Thymus (tissue), 11 donors: ENCODE measurements at regions not wholly inside any gene's neighbourhood (a gene's known extent, or its start where the extent isn't known, plus 50 kb on each side); places are given as distances from the start of the nearest gene placed in this dataset.

Experiments
- DNase-seq, 9 donors: peaks; one replicate each; pipeline ENCODE4 v3.0.0-alpha.2; 2013; ENCODE audit warnings: low spot score in 9 of 9, low read depth in 6 of 9, missing footprints in 1 of 9
- H3K27ac ChIP-seq, 2 donors: one replicate each; pipeline ENCODE4 v1.5.1; 2013; ENCODE audit warnings: control low read depth in 1 of 2, low read depth in 1 of 2, low read length in 1 of 2, mild to moderate bottlenecking in 1 of 2, moderate library complexity in 1 of 2
- H3K27me3 ChIP-seq, 2 donors: one replicate each; pipeline ENCODE4 v1.5.1; 2013; ENCODE audit warnings: low read length in 1 of 2; ENCODE audit not compliant: control insufficient read depth in 2 of 2, insufficient read depth in 1 of 2
- H3K36me3 ChIP-seq, 2 donors: one replicate each; pipeline ENCODE4 v1.5.1; 2013; ENCODE audit warnings: low read length in 1 of 2, mild to moderate bottlenecking in 1 of 2, moderate library complexity in 1 of 2; ENCODE audit not compliant: control insufficient read depth in 2 of 2, insufficient read depth in 2 of 2
- H3K4me1 ChIP-seq, 2 donors: one replicate each; pipeline ENCODE4 v1.5.1; 2013; ENCODE audit warnings: low read length in 2 of 2; ENCODE audit not compliant: control insufficient read depth in 2 of 2, insufficient read depth in 2 of 2
- H3K4me3 ChIP-seq, 2 donors: one replicate each; pipeline ENCODE4 v1.5.1; 2013; ENCODE audit warnings: low read length in 2 of 2, control low read depth in 1 of 2, mild to moderate bottlenecking in 1 of 2
- H3K9me3 ChIP-seq, 2 donors: one replicate each; pipeline ENCODE4 v1.5.1; 2013; ENCODE audit warnings: low read length in 1 of 2, mild to moderate bottlenecking in 1 of 2; ENCODE audit not compliant: control insufficient read depth in 2 of 2, insufficient read depth in 1 of 2
- WGBS: extraction: QIAGEN DNeasy Blood & Tissue Kit; methylation state at CpG from one replicate; pipeline ENCODE4 v1.1.7; 2013; 5-methylcytosine and 5-hydroxymethylcytosine counted together
- donor health status: healthy.

DNA sequence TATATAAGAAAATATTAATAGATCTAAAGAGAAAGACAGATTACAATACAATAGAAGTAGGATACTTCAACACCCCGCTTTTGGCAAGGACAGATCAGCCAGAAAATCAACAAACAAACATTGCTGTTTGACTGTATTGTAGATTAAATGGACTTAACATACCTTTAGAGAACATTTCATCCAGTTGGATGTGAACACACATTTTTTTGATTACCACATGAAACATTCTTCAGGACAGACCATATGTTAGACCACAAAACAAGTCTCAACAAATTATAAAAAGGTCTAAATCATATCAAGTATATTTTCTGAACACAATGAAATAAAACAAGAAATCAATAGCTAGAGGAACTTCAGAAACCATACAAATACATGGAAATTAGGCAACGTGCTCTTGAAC, 148.2 kb downstream of the TRMT11 start:
- no peak for DNase-seq
- Histone ChIP-seq H3K9me3 (no peaks in the 10 kb centered on the region), H3K4me1 (no peaks in the 10 kb centered on the region), H3K36me3 (no peaks in the 10 kb centered on the region), H3K27me3 (no peaks in the 10 kb centered on the region), H3K27ac (no peak overlapping the region), H3K4me3 (no peak overlapping the region)
- 97% methylated on average over 2 of the region's 2 CpGs for WGBS

DNA sequence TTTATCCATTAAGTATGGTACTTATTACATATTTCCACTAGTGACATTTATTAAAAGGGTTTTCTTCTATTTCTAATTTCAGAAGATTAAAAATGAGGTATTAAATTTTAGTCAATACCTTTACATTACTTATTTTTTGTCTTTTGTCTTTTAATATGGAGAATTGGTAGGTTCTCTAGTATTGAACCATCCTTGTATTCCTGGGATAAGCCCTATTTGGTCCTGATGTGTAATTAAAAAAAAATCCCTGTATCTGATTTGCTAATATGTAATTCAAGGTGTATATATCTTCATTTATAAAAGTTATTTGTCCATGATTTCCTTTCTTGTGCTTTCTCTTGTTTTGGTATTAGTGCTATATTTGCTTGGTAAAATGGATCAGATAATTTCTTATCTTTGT, 153.7 kb downstream of the TRMT11 start:
- Histone ChIP-seq H3K36me3 (no peaks in the 10 kb centered on the region), H3K27ac (no peak overlapping the region), H3K9me3 (no peaks in the 10 kb centered on the region), H3K27me3 (no peaks in the 10 kb centered on the region), H3K4me1 (no peaks in the 10 kb centered on the region), H3K4me3 (no peak overlapping the region)
- DNase-seq: no peak

DNA sequence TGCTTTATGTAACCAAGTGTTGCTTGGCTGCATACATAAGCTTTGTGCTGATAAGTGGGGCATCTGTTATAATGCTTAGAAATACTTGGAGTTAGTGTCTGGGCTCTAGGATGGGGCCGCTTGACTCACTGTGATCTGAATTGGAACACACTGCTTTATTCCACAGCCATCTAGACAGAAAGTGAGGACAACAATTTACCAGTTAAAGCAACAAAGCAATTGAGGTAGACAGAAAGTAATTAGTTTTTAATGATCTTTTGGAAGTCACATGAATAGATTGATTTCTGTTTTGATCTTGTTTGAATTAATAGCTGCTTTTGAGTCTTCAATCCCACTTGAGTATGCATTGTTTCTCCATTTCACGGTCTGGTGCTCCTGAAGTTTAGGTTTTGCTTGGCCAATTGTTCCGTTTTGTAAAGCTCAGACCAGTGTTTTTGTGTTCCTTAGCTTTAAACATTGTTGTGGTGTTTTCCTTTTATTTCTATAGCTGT, 157.5 kb downstream of the TRMT11 start:
- Histone ChIP-seq H3K27ac (no peak overlapping the region), H3K4me3 (no peak overlapping the region), H3K4me1 (no peaks in the 10 kb centered on the region), H3K9me3 (no peaks in the 10 kb centered on the region), H3K27me3 (no peaks in the 10 kb centered on the region), H3K36me3 (no peaks in the 10 kb centered on the region)
- DNase-seq: no peak
- 94% methylated on average over 3 of the region's 3 CpGs for WGBS

DNA sequence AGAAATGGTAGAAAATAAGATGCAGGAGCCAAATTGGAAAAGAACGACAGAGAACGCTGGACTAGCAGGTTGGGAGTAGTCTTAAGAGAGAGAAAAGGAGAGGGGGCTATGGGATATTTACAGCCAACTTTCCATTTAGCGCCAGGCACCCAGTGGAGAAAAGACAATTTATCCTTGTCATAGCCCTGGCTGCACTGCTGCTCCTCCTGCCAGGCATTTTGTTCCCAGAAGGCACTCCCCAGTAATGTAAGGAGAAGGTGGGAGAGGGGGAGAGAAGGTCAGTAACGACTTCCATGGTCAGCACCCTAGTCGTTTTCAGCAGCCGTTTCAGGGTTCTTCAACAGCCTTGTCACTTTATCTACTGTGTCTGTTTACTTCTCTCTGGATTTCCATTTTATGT, 159.0 kb downstream of the TRMT11 start:
- H3K27me3 ChIP-seq: no peaks in the 10 kb centered on the region
- no peaks in the 10 kb centered on the region for H3K36me3 ChIP-seq
- DNase-seq: no peak
- no peaks in the 10 kb centered on the region for H3K9me3 ChIP-seq
- no peaks in the 10 kb centered on the region for H3K4me1 ChIP-seq
- no peak overlapping the region for H3K27ac ChIP-seq
- WGBS: 92% methylated on average over 6 of the region's 6 CpGs
- no peak overlapping the region for H3K4me3 ChIP-seq

DNA sequence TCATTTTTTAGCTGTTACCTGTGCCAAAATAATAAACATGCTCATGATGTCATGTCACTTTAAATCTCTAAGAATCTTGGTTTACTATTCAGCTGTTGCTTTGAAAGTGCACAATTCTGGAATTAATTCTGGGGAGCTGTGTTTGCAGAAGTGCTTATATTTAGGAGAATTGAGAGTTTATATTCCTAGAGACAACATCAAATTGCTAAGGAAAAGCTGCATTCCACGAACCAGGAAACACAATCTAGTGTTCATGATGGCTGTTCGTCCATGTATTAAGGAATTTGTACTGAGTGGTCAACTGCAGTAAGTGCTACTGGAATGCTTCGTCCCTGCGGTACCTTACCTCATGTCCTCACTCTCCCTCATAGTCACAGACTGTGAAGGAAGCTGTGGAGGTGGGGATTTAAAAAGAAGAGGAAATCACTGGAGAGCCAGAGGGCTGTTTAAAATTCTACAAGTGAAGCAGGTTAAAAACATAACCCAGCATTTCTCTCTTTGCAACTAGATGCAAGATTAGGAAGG, 161.0 kb downstream of the TRMT11 start:
- no peak overlapping the region for H3K4me3 ChIP-seq
- no peaks in the 10 kb centered on the region for H3K4me1 ChIP-seq
- no peaks in the 10 kb centered on the region for H3K36me3 ChIP-seq
- 94% methylated on average over 4 of the region's 4 CpGs for WGBS
- H3K27ac ChIP-seq: no peak overlapping the region
- H3K9me3 ChIP-seq: no peaks in the 10 kb centered on the region
- no peaks in the 10 kb centered on the region for H3K27me3 ChIP-seq
- no peak for DNase-seq

DNA sequence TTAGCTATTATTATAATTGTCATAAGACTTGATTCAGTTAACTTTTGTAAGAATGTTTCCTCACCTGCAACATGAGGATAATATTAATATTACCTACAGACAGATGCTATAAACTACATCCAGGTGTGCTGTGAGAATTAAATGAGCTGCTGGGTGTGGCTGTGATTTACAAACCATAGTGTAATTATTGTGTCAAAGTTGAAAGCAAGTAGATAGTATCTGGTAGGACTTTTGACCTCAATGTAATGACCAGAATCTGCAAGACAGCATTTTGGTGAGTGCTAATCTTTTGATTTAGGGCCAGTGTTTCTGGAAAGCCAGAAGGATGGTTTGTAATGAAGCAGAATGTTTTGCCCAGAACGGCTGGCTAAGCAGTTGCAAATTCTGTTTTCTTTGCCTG, 162.5 kb downstream of the TRMT11 start:
- WGBS: 94% methylated on average over 1 of the region's 1 CpG
- no peak for DNase-seq
- H3K4me1 ChIP-seq: no peaks in the 10 kb centered on the region
- H3K36me3 ChIP-seq: no peaks in the 10 kb centered on the region
- no peaks in the 10 kb centered on the region for H3K9me3 ChIP-seq
- H3K27ac ChIP-seq: no peak overlapping the region
- no peak overlapping the region for H3K4me3 ChIP-seq
- H3K27me3 ChIP-seq: no peaks in the 10 kb centered on the region

DNA sequence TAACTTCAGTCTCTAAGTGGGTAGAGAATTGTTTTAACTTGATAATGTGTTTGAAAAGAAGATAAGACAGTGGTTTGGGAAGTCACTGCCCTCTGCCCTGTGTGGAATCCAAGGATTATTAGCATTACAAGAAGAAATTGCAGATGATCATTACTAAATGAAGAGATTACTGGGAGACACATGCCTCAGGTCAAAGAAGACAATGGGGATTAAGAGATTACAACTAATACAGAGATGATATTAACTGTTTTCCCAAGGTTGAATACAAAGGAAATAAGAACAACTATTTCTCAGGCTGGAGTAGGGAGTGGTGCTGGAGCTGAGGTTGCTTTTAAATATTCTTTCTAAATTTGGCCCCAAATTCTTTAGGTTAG, 166.0 kb downstream of the TRMT11 start:
- H3K36me3 ChIP-seq: no peaks in the 10 kb centered on the region

DNA sequence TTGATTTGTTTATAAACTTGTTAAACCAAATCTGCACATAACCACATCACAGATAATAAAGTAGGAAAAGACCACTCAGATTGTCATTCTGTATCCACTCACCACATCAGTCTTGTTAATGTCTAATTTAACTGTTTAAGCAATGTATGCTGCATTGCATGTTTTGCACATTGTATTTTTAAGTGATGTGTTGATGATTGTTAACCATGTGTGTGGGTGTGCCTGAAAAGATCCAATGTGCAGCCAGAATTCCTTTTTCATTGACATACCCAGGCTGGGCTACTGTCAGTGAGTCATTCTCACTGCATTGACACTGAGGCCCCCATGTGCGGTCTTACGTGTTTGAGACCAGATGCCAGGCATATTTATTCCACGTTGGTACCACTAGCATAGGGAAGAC, 167.3 kb downstream of the TRMT11 start:
- Histone ChIP-seq H3K4me3 (no peak overlapping the region), H3K27ac (no peak overlapping the region), H3K36me3 (no peaks in the 10 kb centered on the region), H3K27me3 (no peaks in the 10 kb centered on the region), H3K9me3 (no peaks in the 10 kb centered on the region), H3K4me1 (no peaks in the 10 kb centered on the region)
- no peak for DNase-seq
- 99% methylated on average over 3 of the region's 3 CpGs for WGBS

More for the DNA sequence above, 166.0 kb downstream of the TRMT11 start:
- H3K4me1 ChIP-seq: no peaks in the 10 kb centered on the region
- DNase-seq: no peak
- H3K27ac ChIP-seq: no peak overlapping the region
- no peaks in the 10 kb centered on the region for H3K27me3 ChIP-seq
- no peaks in the 10 kb centered on the region for H3K9me3 ChIP-seq
- H3K4me3 ChIP-seq: no peak overlapping the region

DNA sequence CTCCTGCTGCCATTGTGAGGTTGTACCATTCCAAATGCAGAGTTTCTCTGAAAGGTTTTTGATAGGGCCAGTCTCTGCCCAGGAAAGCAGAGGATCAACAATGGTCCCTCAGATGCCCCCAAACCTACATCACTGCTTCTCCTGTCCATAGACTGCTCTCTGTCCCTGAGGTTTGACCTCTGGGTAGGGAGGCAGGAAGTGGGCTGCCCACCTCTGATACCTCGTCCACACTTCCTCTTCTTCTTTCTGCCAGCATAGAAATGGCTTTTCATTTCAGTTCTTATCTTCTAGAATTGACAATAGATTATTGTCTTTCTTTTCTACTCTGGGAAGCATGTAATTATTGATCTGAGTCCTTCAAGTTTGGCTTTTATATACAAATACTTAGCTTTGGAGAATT, 170.6 kb downstream of the TRMT11 start:
- no peaks in the 10 kb centered on the region for H3K36me3 ChIP-seq
- 19% methylated on average over 1 of the region's 1 CpG for WGBS
- H3K4me1 ChIP-seq: no peaks in the 10 kb centered on the region
- H3K4me3 ChIP-seq: no peak overlapping the region
- no peak overlapping the region for H3K27ac ChIP-seq
- no peaks in the 10 kb centered on the region for H3K9me3 ChIP-seq
- no peak for DNase-seq
- H3K27me3 ChIP-seq: no peaks in the 10 kb centered on the region

DNA sequence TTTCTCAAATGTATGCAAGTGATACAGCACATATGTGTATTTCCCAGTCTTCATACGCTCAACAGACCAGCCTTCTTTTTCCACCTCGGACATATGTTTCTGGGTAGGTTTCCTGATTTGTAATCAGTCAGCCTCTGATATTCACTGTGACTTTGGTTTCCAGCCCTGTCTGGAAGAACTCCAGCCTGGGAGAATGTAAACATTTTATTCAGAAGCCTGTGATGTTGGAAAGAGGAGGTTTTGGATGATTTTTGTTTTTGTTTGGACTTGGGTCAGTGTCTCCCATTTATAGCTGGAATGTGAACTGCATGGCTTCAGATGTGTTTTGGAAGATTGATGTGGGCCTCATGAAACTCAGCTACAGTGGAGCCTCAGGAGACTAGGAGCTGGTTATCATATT, 172.2 kb upstream of the CENPW start:
- Histone ChIP-seq H3K36me3 (no peaks in the 10 kb centered on the region), H3K27ac (no peak overlapping the region), H3K4me3 (no peak overlapping the region), H3K4me1 (no peaks in the 10 kb centered on the region), H3K9me3 (no peaks in the 10 kb centered on the region), H3K27me3 (no peaks in the 10 kb centered on the region)
- WGBS: 95% methylated on average over 2 of the region's 2 CpGs
- DNase-seq: no peak
